Progenitor cell of endocrine pancreas (in vitro differentiated cells): ENCODE measurements at regions not wholly inside any gene's neighbourhood (a gene's known extent, or its start where the extent isn't known, plus 50 kb on each side); places are given as distances from the start of the nearest gene placed in this dataset.

ENCODE experiments used
- DNase-seq: peaks from one replicate; pipeline ENCODE4 v3.0.0; 2021; ENCODE audit warnings: low spot score; ENCODE audit not compliant: unreplicated experiment
- H3K27ac Mint-ChIP-seq: 2 replicates; pipeline ENCODE4 v1.8.0; 2021; ENCODE audit warnings: mild to moderate bottlenecking, moderate library complexity, mixed read lengths
- H3K27me3 Mint-ChIP-seq: 2 replicates; pipeline ENCODE4 v1.8.0; 2021; ENCODE audit warnings: mixed read lengths
- H3K36me3 Mint-ChIP-seq: 2 replicates; pipeline ENCODE4 v1.8.0; 2022; ENCODE audit warnings: mixed read lengths; ENCODE audit not compliant: insufficient read depth
- H3K4me1 Mint-ChIP-seq: 2 replicates; pipeline ENCODE4 v1.8.0; 2021; ENCODE audit warnings: low read depth, mixed read lengths
- H3K4me3 Mint-ChIP-seq: 2 replicates; pipeline ENCODE4 v1.8.0; 2021; ENCODE audit warnings: low read depth, mild to moderate bottlenecking, moderate library complexity, mixed read lengths
- H3K9me3 Mint-ChIP-seq: 2 replicates; pipeline ENCODE4 v1.8.0; 2021; ENCODE audit warnings: low read depth, mixed read lengths
- TF ChIP-seq, protein P1 (sequence below): fragments of 200-600 bp; sonication (generic); IDR thresholded peaks from one replicate; pipeline ENCODE4 v1.5.0; 2021; ENCODE audit warnings: antibody characterized with exemption, mild to moderate bottlenecking; ENCODE audit not compliant: unreplicated experiment

DNA sequence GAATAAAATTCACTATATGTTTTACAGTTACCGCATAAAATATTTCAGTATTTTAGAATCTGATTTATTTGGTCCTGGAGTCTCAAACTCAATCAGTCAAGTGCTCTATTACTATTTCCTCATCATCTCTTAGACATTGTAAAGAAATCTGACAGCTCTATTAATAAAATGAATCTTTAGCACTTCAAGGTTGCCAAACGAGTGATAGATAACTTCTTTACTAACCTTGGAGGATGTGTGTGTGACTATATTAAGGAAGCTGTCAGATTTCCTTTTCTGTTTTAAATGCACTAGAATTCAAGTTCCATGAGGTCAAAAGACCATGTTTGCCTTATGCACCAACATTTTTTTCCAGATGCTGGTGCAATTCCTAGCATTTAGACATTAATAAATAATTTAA is 389.8 kb upstream of the AZI2 start:
- peaks cover 12% of the 10 kb centered on the region for H3K9me3 Mint-ChIP-seq
- peaks cover 3% of the 10 kb centered on the region for H3K27me3 Mint-ChIP-seq
- no peak for DNase-seq
- TF ChIP-seq, protein P1, sequence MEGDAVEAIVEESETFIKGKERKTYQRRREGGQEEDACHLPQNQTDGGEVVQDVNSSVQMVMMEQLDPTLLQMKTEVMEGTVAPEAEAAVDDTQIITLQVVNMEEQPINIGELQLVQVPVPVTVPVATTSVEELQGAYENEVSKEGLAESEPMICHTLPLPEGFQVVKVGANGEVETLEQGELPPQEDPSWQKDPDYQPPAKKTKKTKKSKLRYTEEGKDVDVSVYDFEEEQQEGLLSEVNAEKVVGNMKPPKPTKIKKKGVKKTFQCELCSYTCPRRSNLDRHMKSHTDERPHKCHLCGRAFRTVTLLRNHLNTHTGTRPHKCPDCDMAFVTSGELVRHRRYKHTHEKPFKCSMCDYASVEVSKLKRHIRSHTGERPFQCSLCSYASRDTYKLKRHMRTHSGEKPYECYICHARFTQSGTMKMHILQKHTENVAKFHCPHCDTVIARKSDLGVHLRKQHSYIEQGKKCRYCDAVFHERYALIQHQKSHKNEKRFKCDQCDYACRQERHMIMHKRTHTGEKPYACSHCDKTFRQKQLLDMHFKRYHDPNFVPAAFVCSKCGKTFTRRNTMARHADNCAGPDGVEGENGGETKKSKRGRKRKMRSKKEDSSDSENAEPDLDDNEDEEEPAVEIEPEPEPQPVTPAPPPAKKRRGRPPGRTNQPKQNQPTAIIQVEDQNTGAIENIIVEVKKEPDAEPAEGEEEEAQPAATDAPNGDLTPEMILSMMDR = no peak
- H3K4me3 Mint-ChIP-seq = no peak overlapping the region
- peaks cover 6% of the 10 kb centered on the region for H3K36me3 Mint-ChIP-seq
- peaks cover 8% of the 10 kb centered on the region for H3K4me1 Mint-ChIP-seq
- no peak overlapping the region for H3K27ac Mint-ChIP-seq

DNA sequence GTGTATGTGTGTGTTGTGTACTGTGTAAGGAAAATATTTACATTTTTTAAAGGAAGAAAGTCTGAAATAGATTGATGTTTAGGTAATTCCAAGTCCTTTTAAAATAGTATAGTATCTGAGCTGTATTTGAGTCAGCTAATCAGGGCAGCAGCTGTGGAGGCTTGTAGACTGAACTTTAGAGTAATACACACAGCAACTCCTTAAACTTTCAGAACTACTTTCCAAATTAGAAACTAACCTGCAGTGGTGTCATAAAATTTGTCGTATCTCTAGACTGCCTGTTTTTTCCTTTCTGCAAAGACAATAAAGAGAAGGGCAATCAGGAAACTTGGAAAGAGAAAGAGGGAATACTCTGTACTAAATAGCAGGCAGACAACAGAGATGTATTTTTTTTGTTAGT is 391.0 kb upstream of the AZI2 start:
- Mint-ChIP-seq H3K36me3 (peaks cover 1% of the 10 kb centered on the region), H3K9me3 (peaks cover 2% of the 10 kb centered on the region), H3K4me3 (no peak overlapping the region), H3K27me3 (peaks cover 3% of the 10 kb centered on the region), H3K4me1 (peaks cover 8% of the 10 kb centered on the region), H3K27ac (no peak overlapping the region)
- no peak for DNase-seq
- TF ChIP-seq, protein P1 = no peak

DNA sequence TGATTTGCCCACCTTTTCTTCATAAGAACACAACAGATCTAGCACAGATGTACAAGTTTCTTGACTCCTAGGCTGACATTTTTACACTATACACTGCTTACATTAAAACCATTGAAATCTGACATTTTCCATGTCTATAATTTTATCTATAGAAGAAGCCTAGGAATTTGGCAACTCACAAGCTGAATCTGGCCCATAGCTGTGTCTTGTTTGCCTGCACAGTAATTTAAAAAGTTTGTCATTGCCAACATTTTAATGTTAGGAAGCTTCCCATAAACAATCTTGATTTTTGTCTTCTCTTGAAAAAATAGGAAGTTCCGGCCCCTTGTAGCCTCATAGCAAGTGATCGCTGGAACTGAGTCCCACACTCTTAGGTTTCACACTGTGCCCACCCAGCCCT is 394.6 kb upstream of the AZI2 start:
- no peak overlapping the region for H3K4me3 Mint-ChIP-seq
- TF ChIP-seq, protein P1 = no peak
- peaks cover 3% of the 10 kb centered on the region for H3K4me1 Mint-ChIP-seq
- peaks cover 3% of the 10 kb centered on the region for H3K27me3 Mint-ChIP-seq
- H3K27ac Mint-ChIP-seq = no peak overlapping the region
- DNase-seq = no peak
- no peaks in the 10 kb centered on the region for H3K9me3 Mint-ChIP-seq
- H3K36me3 Mint-ChIP-seq = no peaks in the 10 kb centered on the region

DNA sequence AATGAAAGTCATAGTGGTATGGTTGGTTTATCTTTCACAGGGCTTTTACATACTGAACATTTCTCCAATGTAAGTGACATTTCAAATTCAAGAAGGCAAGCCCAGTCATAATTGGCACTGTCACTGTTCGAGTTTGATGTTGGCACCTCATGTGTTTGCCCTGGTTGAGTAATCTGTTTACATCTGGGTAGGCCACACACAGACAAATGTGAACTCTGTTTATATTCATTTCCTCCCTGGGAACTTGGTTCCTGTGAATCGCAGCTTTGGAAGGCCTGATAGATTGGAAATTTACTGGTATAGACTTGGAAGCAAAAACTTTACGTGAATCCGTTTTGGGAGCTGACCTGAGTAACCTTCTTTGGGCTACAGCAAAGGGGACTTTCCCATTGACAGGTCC is 395.2 kb upstream of the AZI2 start:
- no peaks in the 10 kb centered on the region for H3K36me3 Mint-ChIP-seq
- TF ChIP-seq, protein P1 = no peak
- DNase-seq = no peak
- H3K27me3 Mint-ChIP-seq = peaks cover 3% of the 10 kb centered on the region
- H3K4me3 Mint-ChIP-seq = no peak overlapping the region
- H3K27ac Mint-ChIP-seq = peak overlapping the region; percentile 25
- no peaks in the 10 kb centered on the region for H3K9me3 Mint-ChIP-seq
- H3K4me1 Mint-ChIP-seq = peaks cover 3% of the 10 kb centered on the region

DNA sequence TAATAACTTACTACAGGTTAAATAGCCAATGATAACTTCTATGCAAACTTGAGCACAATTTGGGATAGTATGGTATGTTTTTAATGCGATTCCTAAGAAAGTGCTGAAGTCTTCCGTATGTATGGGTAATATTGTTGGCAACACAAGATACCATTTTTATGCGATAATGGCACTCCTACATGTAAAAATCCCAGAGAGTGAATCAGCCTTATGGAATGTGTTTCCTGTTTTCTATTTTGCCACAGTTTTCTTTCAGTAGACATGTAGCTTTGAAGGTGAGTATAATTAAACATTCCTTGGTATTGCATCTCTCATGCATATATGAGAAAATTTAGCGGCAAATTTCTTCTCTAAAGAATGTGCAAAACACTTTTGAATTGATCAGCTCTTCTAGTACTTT is 396.8 kb upstream of the AZI2 start:
- no peak overlapping the region for H3K4me3 Mint-ChIP-seq
- peaks cover 2% of the 10 kb centered on the region for H3K36me3 Mint-ChIP-seq
- peaks cover 10% of the 10 kb centered on the region for H3K9me3 Mint-ChIP-seq
- no peak overlapping the region for H3K27ac Mint-ChIP-seq
- no peak for DNase-seq
- peaks cover 3% of the 10 kb centered on the region for H3K27me3 Mint-ChIP-seq
- no peaks in the 10 kb centered on the region for H3K4me1 Mint-ChIP-seq
- TF ChIP-seq, protein P1 = no peak
